HCT116 (cell line): ENCODE measurements at regions not wholly inside any gene's neighbourhood (a gene's known extent, or its start where the extent isn't known, plus 50 kb on each side); places are given as distances from the start of the nearest gene placed in this dataset.

Experiments
- ATAC-seq: fragments of 200-7000 bp; cut with Tn5 transposase; 2 replicates; pipeline ENCODE4 v1.9.1; 2020; ENCODE audit warnings: mild to moderate bottlenecking, moderate library complexity
- BruUV-seq: library from RNA; stranded (reverse); fragments of 400-500 nt; replicated peaks from 2 replicates; lab custom pipeline; 2021; lab: Mats Ljungman, UMichigan
- CTCF ChIA-PET: fragments of 300-600 bp; sonication (Branson Sonifier 250); formaldehyde crosslinking; loops from one replicate; lab custom pipeline; 2021; ENCODE audit warnings: antibody characterized with exemption; lab: Charles Lee
- POLR2A ChIA-PET: fragments of 300-600, 350-600 bp; sonication (Branson Sonifier 250); formaldehyde crosslinking; loops from one replicate; lab custom pipeline; 2021; ENCODE audit warnings: antibody characterized with exemption; lab: Charles Lee
- RAD21 ChIA-PET, 2 experiments: fragments of 300-600 bp; sonication (Branson Sonifier 250); formaldehyde crosslinking; loops; one replicate each; lab custom pipeline; 2023; ENCODE audit warnings: low total read pairs in 2 of 2; ENCODE audit not compliant: uncharacterized antibody in 2 of 2, unreplicated experiment in 2 of 2, low non-redundant PET in 1 of 2; lab: Charles Lee
- DNase-seq: peaks from one replicate; pipeline ENCODE4 v3.0.0-alpha.2; 2010; ENCODE audit warnings: low read depth, low spot score
- H2AFZ ChIP-seq: fragments of 200-600 bp; shearing (Covaris generic), sonication (generic); 2 replicates; pipeline ENCODE4 v1.6.1; 2017; ENCODE audit warnings: low read depth, mixed run types, mixed read lengths, antibody characterized with exemption, low read length; ENCODE audit not compliant: poor library complexity, severe bottlenecking
- H3K27ac ChIP-seq: 2 replicates; pipeline ENCODE4 v1.5.1; 2012; ENCODE audit warnings: low read depth, low read length
- H3K27me3 ChIP-seq: fragments of 200-600 bp; sonication (generic); 2 replicates; pipeline ENCODE4 v1.6.1; 2016; ENCODE audit warnings: mixed run types, low read length, mixed read lengths; ENCODE audit not compliant: insufficient read depth
- H3K36me3 ChIP-seq, 2 experiments: fragments of 200-500 bp in 1 of 2; fragments of 200-600 bp in 1 of 2; sonication (Bioruptor generic) in 1 of 2; sonication (generic) in 1 of 2; 2 replicates each; pipeline versions ENCODE4 v1.5.1 to v1.6.1; 2014 to 2016; ENCODE audit warnings: low read length in 2 of 2, inconsistent platforms in 1 of 2, mixed read lengths in 1 of 2, mixed run types in 1 of 2; ENCODE audit not compliant: insufficient read depth in 2 of 2, control insufficient read depth in 1 of 2
- H3K4me1 ChIP-seq, 2 experiments: fragments of 200-600 bp in 1 of 2; sonication (generic) in 1 of 2; 2 replicates each; pipeline versions ENCODE4 v1.5.1 to v1.6.1; 2012 to 2017; ENCODE audit warnings: low read length in 2 of 2, inconsistent platforms in 1 of 2, mild to moderate bottlenecking in 1 of 2, mixed read lengths in 1 of 2, mixed run types in 1 of 2, moderate library complexity in 1 of 2; ENCODE audit not compliant: insufficient read depth in 2 of 2, control insufficient read depth in 1 of 2
- H3K4me2 ChIP-seq: fragments of 200-600 bp; sonication (generic); 2 replicates; pipeline ENCODE4 v1.6.1; 2017; ENCODE audit warnings: mixed run types, low read length, mixed read lengths
- H3K4me3 ChIP-seq, 2 experiments: fragments of 200-600 bp in 1 of 2; sonication (generic) in 1 of 2; replicated peaks in 1 of 2; 2 replicates each; pipeline ENCODE4 v1.5.1; 2011 to 2016; ENCODE audit warnings: low read length in 2 of 2, control low read depth in 1 of 2, low read depth in 1 of 2, mild to moderate bottlenecking in 1 of 2, mixed read lengths in 1 of 2, mixed run types in 1 of 2
- H3K79me2 ChIP-seq: fragments of 200-600 bp; sonication (generic); 2 replicates; pipeline ENCODE4 v1.6.1; 2017; ENCODE audit warnings: mild to moderate bottlenecking, mixed run types, low read length, moderate library complexity, mixed read lengths; ENCODE audit not compliant: insufficient read depth
- H3K9ac ChIP-seq: fragments of 200-600 bp; sonication (generic); 2 replicates; pipeline ENCODE4 v1.6.1; 2016; ENCODE audit warnings: low read length, mixed read lengths
- H3K9me2 ChIP-seq: fragments of 200-600 bp; sonication (generic), shearing (Covaris generic); 2 replicates; pipeline ENCODE4 v1.6.1; 2017; ENCODE audit warnings: mixed run types, mild to moderate bottlenecking, moderate library complexity; ENCODE audit not compliant: insufficient read depth
- H3K9me3 ChIP-seq, 2 experiments: fragments of 200-500 bp in 1 of 2; fragments of 200-600 bp in 1 of 2; sonication (Bioruptor generic) in 1 of 2; sonication (generic) in 1 of 2; 2 replicates each; pipeline ENCODE4 v1.6.1; 2014 to 2017; ENCODE audit warnings: low read length in 2 of 2, mixed read lengths in 2 of 2, inconsistent platforms in 1 of 2, low read depth in 1 of 2, mild to moderate bottlenecking in 1 of 2, mixed run types in 1 of 2, moderate library complexity in 1 of 2; ENCODE audit not compliant: control insufficient read depth in 1 of 2, insufficient read depth in 1 of 2
- H4K20me1 ChIP-seq: fragments of 200-600 bp; sonication (generic), shearing (Covaris generic); 2 replicates; pipeline ENCODE4 v1.6.1; 2017; ENCODE audit warnings: mixed run types, mild to moderate bottlenecking, moderate library complexity; ENCODE audit not compliant: insufficient read depth
- ATF3 ChIP-seq: IDR thresholded peaks from 2 replicates; pipeline ENCODE4 v1.6.1; 2012
- CTCF ChIP-seq, 3 experiments: fragments of 200-600 bp in 1 of 3; sonication (generic) in 1 of 3; IDR thresholded peaks in 2 of 3; conservative IDR thresholded peaks in 1 of 3; 2 replicates each; pipeline ENCODE4 v1.5.1; 2012 to 2017; ENCODE audit warnings: low read depth in 2 of 3, low read length in 2 of 3, antibody characterized with exemption in 1 of 3, borderline replicate concordance in 1 of 3, control low read depth in 1 of 3, mild to moderate bottlenecking in 1 of 3, mixed read lengths in 1 of 3, mixed run types in 1 of 3, moderate library complexity in 1 of 3; ENCODE audit not compliant: insufficient read depth in 1 of 3
- ELF1 ChIP-seq: IDR thresholded peaks from 2 replicates; pipeline ENCODE4 v1.6.1; 2012; ENCODE audit warnings: low read depth, borderline replicate concordance
- EZH2 ChIP-seq: fragments of 200-600 bp; sonication (generic); IDR thresholded peaks from 2 replicates; pipeline ENCODE4 v1.6.1; 2017; ENCODE audit warnings: antibody characterized with exemption, mixed run types
- FOSL1 ChIP-seq: IDR thresholded peaks from 2 replicates; pipeline ENCODE4 v1.6.1; 2012; ENCODE audit warnings: low read depth
- MAX ChIP-seq: IDR thresholded peaks from 2 replicates; pipeline ENCODE4 v1.6.1; 2012
- POLR2A ChIP-seq: IDR thresholded peaks from 2 replicates; pipeline ENCODE4 v1.7.0; 2011; ENCODE audit warnings: borderline replicate concordance; ENCODE audit not compliant: insufficient read depth, insufficient read length; ENCODE audit errors: extremely low read depth
- SP1 ChIP-seq: IDR thresholded peaks from 2 replicates; pipeline ENCODE4 v1.6.1; 2012; ENCODE audit warnings: low read depth
- SRF ChIP-seq: IDR thresholded peaks from 2 replicates; pipeline ENCODE4 v1.6.1; 2012; ENCODE audit warnings: low read depth
- YY1 ChIP-seq: IDR thresholded peaks from 2 replicates; pipeline ENCODE4 v1.6.1; 2011; ENCODE audit warnings: low read length, low read depth, moderate library complexity, mild to moderate bottlenecking; ENCODE audit not compliant: insufficient replicate concordance; ENCODE audit errors: extremely low read depth
- ZBTB33 ChIP-seq: IDR thresholded peaks from 2 replicates; pipeline ENCODE4 v1.6.1; 2011; ENCODE audit warnings: mild to moderate bottlenecking, low read length, moderate library complexity; ENCODE audit not compliant: insufficient replicate concordance; ENCODE audit errors: extremely low read depth
- ZNF274 ChIP-seq: fragments of 200-500 bp; sonication (Bioruptor generic); IDR thresholded peaks from 2 replicates; pipeline ENCODE4 v1.6.1; 2014; ENCODE audit warnings: mild to moderate bottlenecking, low read depth, low read length, inconsistent platforms
- intact Hi-C: fragments of 100-400 bp; cut with micrococcal nuclease; formaldehyde crosslinking; loops from 2 replicates; pipeline ENCODE4 v1.10.0; 2022

- CTCF ChIA-PET: no interaction called here
- Histone ChIP-seq H3K4me1 (no peaks in the 10 kb centered on the region), H3K27me3 (no peaks in the 10 kb centered on the region), H3K4me3 (no peak overlapping the region), H4K20me1 (no peaks in the 10 kb centered on the region), H2AFZ (no peak overlapping the region), H3K79me2 (no peaks in the 10 kb centered on the region), H3K9me3 (no peaks in the 10 kb centered on the region), H3K9ac (no peak overlapping the region), H3K27ac (no peak overlapping the region), H3K4me2 (no peak overlapping the region), H3K9me2 (no peaks in the 10 kb centered on the region), H3K36me3 (no peaks in the 10 kb centered on the region)
- no TSS peak for BruUV-seq
- no peak for ATAC-seq
- no peak for DNase-seq
- TF ChIP-seq ZNF274 (no peak), CTCF (IDR thresholded peaks at IDR 0.05 in 2 of 3, conservative IDR thresholded peaks at IDR 0.05 in 1 of 3; ENCODE audit: borderline replicate concordance in 1 of 3, insufficient read depth in 1 of 3, low read depth in 2 of 3, low read length in 2 of 3) (no peak), POLR2A (no peak)
- RAD21 ChIA-PET: no interaction called here
- intact Hi-C loops: no loop called here
- POLR2A ChIA-PET: no interaction called here
Observed at GRCh38 chr7:20514364-20514763, 101.1 kb upstream of the ABCB5 start.

- no peaks in the 10 kb centered on the region for H3K36me3 ChIP-seq
- H3K4me3 ChIP-seq: no peak overlapping the region
- no peak overlapping the region for H3K4me2 ChIP-seq
- ChIA-PET RAD21 (no interaction called here), POLR2A (no interaction called here), CTCF (no interaction called here)
- intact Hi-C loops: no loop called here
- H3K79me2 ChIP-seq: no peaks in the 10 kb centered on the region
- H3K9ac ChIP-seq: no peak overlapping the region
- no peaks in the 10 kb centered on the region for H3K4me1 ChIP-seq
- no peaks in the 10 kb centered on the region for H4K20me1 ChIP-seq
- H2AFZ ChIP-seq: no peak overlapping the region
- H3K9me2 ChIP-seq: no peaks in the 10 kb centered on the region
- H3K27me3 ChIP-seq: no peaks in the 10 kb centered on the region
- no peaks in the 10 kb centered on the region for H3K9me3 ChIP-seq
- ATAC-seq (no peak), DNase-seq (no peak)
- no TSS peak for BruUV-seq
- no peak overlapping the region for H3K27ac ChIP-seq
- TF ChIP-seq MAX (no peak), EZH2 (no peak), ZNF274 (no peak), ELF1 (no peak), ZBTB33 (no peak), SRF (no peak), ATF3 (no peak), FOSL1 (no peak), SP1 (no peak), YY1 (no peak), CTCF (IDR thresholded peaks at IDR 0.05 in 2 of 3, conservative IDR thresholded peaks at IDR 0.05 in 1 of 3; ENCODE audit: borderline replicate concordance in 1 of 3, insufficient read depth in 1 of 3, low read depth in 2 of 3, low read length in 2 of 3) (no peak)
Observed at GRCh38 chr7:20519645-20520044, 95.8 kb upstream of the ABCB5 start.
